Activated CD8-positive, alpha-beta memory T cell treated with anti-CD3 and anti-CD28 coated beads, Interleukin-2, amount 50 U/mL, for 4 hours (primary cell): ENCODE measurements at regions not wholly inside any gene's neighbourhood (a gene's known extent, or its start where the extent isn't known, plus 50 kb on each side); places are given as distances from the start of the nearest gene placed in this dataset.

Source experiments
- DNase-seq: peaks from one replicate; pipeline ENCODE4 v3.0.0-alpha.2; 2020

- DNase-seq: no peak
Observed at GRCh38 chr15:95556225-95556624, 774.3 kb upstream of the NR2F2 start.

GRCh38 chr15:95556866-95557225 is 773.7 kb upstream of the NR2F2 start:
- DNase-seq: no peak

DNA sequence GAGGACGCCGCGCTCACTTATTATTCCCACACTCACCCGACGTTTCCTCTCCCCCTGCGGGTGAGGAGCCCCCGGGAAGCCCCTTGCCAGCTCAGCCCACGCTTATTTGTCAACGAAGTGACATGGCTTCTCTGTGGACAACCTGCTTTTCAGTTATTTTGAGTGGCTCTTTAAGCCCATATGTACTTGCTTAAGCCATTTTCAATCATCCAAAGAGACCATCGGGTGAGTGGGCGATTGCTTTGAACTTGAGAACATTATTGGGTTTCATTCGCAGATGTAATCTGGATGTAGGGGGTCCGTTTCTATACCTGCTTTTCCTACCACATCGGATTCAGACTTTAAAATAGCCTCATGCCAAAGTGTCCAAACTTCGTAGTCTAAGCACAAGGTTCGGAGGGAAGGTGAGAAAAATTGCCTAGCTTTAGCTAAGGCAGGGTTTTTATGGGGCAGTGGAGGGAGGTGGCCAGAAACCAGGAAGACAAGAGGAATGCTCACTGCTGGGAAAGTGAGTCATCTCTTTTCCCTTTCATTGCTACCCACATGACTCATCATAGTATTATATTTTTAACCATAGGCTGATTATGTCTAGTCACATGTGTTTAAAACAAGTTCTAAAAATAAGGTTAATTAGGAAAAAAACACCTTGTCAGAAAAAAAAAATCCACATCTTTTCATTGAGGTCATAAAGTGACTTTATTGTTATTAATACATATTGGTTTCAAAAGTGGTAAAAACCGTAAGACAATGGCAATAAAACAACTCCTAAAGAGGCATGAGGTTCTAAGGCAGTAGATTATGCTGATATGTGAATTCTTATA is 773.1 kb upstream of the NR2F2 start:
- DNase-seq: no peak

- no peak for DNase-seq
Observed at GRCh38 chr15:95558131-95558530, 772.4 kb upstream of the NR2F2 start.

DNA sequence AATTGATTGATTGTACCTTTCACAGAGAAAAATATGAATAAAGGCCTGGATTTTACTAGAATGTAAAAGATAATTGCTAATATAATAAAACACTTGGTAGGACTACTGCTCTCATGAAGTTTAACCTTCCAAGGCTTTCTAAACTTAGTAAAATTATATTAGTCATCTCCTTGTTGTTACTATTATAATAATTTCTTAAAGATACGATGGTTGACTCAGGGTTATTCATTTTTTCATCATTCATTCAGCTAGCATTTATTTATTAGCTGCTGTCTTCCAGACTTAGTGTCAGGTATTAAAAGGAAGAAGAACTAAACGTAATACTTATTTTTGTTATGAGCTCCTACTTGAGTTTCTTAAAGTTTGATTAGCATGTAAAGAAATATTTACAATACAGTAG is 771.6 kb upstream of the NR2F2 start:
- DNase-seq: no peak

DNA sequence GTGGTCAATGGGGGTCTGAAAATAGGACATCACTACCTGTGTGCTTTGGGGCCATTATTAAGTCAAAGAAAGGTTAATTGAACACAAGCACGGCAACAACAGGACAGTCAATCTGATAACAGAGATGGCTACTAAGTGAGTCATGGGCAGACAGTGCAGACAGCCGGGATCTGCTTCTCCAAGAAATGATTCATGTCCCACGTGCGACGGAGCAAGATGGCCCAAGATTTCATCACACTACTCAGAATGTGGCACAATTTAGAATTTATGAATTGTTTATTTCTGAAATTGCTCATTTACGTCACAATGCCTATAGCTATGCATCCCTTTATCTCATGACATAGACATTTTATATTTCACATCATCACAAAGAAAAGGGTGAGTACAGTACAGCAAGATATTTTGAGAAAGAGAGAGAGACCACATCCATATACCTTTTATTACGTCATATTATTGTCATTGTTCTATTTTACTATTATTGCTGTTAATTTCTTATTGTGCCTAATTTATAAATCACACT is 770.6 kb upstream of the NR2F2 start:
- no peak for DNase-seq

GRCh38 chr15:95561463-95561862 is 769.0 kb upstream of the NR2F2 start:
- DNase-seq: no peak

DNA sequence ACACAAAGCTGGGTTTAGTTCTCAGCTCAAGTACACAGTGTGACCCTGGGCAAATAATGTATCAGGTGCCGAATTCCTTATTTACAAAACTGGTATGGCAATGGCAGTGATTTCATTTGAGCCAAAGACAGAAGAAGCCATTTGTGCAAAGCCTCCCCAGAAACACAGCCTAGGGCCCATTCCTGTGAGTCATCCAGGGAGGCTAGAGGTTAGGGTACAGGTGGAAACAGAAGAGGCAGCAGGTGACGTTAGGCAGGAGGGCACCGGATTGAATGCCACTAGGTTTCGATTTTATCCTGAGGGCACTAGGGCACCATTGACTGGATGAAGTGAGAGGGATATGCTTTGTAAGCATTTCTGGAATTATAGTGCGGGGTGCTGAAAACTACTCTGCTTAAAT is 766.9 kb upstream of the NR2F2 start:
- DNase-seq: no peak

DNA sequence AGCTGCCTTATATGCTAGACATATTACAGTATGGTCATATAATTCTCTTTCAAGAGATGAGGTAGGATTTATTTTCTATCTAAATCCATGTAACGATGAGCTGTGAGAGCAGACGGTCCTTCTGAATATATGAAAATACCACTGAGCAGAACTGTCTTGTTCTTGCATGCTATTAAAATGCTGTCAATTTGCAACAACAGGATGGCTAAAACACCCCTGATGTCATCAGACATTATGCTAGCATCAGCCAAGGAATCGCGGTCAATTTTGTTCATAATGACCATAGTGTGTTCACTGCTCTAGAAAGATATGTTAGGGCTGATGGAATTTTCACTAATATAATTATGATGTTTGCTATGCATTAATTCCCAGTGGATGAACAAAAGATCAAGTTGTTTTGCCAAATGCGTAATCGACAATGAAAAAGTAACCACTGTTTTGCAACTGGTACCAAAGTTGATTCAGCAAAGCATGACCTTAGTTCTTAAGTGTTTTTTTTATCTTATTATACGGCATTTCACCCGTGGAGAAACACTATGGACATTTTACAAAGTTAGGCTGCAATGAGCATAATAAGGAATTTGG is 765.4 kb upstream of the NR2F2 start:
- no peak for DNase-seq

- no peak for DNase-seq
Observed at GRCh38 chr15:95565690-95566089, 764.8 kb upstream of the NR2F2 start.

DNA sequence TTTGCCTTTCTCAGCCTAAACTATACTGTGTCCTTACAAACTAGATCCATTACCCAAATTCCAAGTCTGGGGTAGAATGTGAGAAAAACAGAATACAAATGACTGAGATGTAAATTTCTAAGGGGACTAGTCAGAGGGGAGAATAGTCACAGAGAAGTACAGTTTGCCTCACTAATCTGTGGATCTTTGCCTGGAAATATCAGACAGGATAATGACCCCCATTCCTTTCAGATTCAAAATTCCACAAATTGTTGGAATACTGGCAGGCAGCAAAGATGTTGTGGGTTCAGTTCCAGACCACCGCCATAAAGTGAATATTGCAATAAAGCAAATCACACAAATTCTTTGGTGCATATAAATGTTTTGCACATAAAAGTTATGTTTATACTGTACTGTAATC is 762.8 kb upstream of the NR2F2 start:
- DNase-seq: no peak

GRCh38 chr15:95574053-95574452 is 756.4 kb upstream of the NR2F2 start:
- no peak for DNase-seq

DNA sequence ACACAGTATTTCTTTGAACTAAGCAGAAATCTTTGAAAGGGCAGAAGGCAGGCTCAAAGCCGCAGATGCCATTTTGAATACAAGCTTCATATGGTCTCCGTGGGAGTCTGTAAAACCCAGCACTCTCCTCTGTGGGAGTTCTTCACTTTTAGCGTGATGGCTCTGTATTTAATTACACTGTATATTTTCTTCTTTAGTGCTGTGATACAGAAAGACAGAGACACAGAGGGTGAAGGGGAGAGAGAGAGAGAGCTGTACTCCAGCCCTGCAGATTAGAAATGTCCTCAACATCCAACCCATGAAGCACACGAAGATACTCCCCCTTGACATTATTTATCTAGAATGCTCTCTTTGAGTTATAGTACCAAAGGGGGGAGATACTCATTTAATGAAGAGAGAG is 752.6 kb upstream of the NR2F2 start:
- DNase-seq: no peak

- no peak for DNase-seq
Observed at GRCh38 chr15:95580121-95580520, 750.4 kb upstream of the NR2F2 start.

DNA sequence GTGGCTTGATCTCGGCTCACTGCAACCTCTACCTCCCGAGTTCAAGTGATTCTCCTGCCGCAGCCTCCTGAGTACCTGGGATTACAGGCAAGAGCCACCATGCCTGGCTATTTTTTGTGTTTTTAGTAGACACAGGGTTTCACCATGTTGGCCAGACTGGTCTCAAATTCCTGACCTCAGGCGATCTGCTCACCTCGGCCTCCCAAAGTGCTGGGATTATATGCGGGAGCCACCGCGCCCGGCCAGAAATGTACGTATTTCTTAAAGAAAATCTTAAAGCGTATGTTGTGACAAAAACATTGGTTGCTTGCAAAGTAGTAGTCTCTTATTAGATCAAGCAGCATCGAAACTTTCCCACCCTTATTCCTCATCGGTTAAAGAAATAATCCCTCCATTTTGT is 748.9 kb upstream of the NR2F2 start:
- no peak for DNase-seq

GRCh38 chr15:95584088-95584487 is 746.4 kb upstream of the NR2F2 start:
- no peak for DNase-seq

GRCh38 chr15:95588056-95588455 is 742.4 kb upstream of the NR2F2 start:
- DNase-seq: no peak

GRCh38 chr15:95590533-95591044 is 739.9 kb upstream of the NR2F2 start:
- no peak for DNase-seq

GRCh38 chr15:95591270-95591669 is 739.2 kb upstream of the NR2F2 start:
- no peak for DNase-seq

- DNase-seq: no peak
Observed at GRCh38 chr15:95591886-95592285, 738.6 kb upstream of the NR2F2 start.

GRCh38 chr15:95594496-95594895 is 736.0 kb upstream of the NR2F2 start:
- no peak for DNase-seq

DNA sequence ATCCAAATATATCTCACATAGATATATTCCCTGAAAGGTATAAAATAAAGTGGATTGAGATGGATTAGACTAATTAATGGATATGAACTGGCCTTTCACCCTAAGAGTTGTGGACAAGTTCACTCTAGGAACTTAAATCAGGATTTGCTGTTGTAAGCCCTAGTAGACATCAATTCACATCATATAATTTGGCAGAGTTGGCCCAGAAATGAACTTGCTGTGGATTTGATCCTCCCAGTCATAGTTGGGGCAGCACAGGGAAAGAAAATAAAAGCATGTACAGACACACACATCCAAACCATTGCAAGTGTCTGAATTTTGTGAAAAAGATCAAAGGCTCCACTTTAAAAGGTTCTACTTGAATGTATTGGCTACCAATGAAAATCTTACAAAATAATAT is 734.7 kb upstream of the NR2F2 start:
- no peak for DNase-seq

- DNase-seq: no peak
Observed at GRCh38 chr15:95596496-95596895, 734.0 kb upstream of the NR2F2 start.

DNA sequence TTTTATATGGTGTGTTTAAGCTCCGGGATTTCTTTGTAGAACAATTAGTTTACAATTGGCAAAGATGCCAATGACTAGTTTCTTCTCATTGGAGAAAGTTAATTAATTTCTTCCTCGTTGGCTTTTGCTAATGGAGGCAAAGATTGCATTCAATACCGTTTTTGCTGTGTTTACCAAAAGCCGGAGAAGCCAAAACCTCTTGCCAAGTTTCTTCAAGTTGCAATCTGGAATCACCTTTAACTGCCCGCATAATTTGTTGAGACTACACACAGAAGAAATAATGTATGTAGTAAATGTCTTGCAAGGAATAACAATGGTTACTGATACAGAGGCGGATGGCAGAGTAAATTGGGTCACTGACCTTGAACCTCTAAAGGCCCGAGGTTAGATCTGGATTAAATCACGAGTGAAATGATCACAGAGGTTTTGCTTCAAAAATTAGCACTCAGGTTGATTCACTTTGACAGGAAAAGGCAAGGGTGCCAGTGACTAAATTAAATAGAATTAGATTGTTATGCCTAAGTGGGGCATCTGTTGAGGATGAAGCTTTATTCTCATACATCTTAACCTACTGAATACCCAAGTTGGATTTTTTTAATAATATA is 732.1 kb upstream of the NR2F2 start:
- no peak for DNase-seq
